Vagina (tissue), 2 donors: ENCODE measurements at regions not wholly inside any gene's neighbourhood (a gene's known extent, or its start where the extent isn't known, plus 50 kb on each side); places are given as distances from the start of the nearest gene placed in this dataset.

ENCODE experiments used
- DNase-seq, 2 donors: peaks; one replicate each; pipeline ENCODE4 v3.0.0-alpha.2; 2017; ENCODE audit errors: extremely low spot score in 2 of 2
- H3K27ac ChIP-seq: fragments of 200-600 bp; sonication (generic); one replicate; pipeline ENCODE4 v1.5.1; 2019
- H3K27me3 ChIP-seq: fragments of 200-600 bp; sonication (generic); one replicate; pipeline ENCODE4 v1.5.1; 2019
- H3K36me3 ChIP-seq, 2 donors: fragments of 200-600 bp; sonication (generic); one replicate each; pipeline ENCODE4 v1.5.1; 2017 to 2019
- H3K4me1 ChIP-seq: fragments of 200-600 bp; sonication (generic); one replicate; pipeline ENCODE4 v1.5.1; 2019
- H3K4me3 ChIP-seq, 2 donors: fragments of 200-600 bp; sonication (generic); 1 replicate in 1 of 2; 2 replicates in 1 of 2; pipeline ENCODE4 v1.5.1; 2016 to 2019
- H3K9me3 ChIP-seq: fragments of 200-600 bp; sonication (generic); one replicate; pipeline ENCODE4 v1.5.1; 2019
- CTCF ChIP-seq, 3 experiments: fragments of 450-650 bp in 2 of 3; fragments of 200-600 bp in 1 of 3; sonication (generic) in 1 of 3; IDR thresholded peaks; one replicate each; pipeline ENCODE4 v1.5.1; 2017 to 2019; ENCODE audit warnings: antibody characterized with exemption in 3 of 3, mild to moderate bottlenecking in 2 of 3, moderate library complexity in 2 of 3
- POLR2A ChIP-seq, 2 donors: fragments of 450-650 bp; IDR thresholded peaks; one replicate each; pipeline ENCODE4 v1.6.1; 2017; ENCODE audit warnings: antibody characterized with exemption in 2 of 2, mild to moderate bottlenecking in 2 of 2, moderate library complexity in 2 of 2
- POLR2AphosphoS5 ChIP-seq, 2 donors: sonication (generic); formaldehyde crosslinking; IDR thresholded peaks; one replicate each; pipeline ENCODE4 v1.9.0; 2017; ENCODE audit warnings: antibody characterized with exemption in 2 of 2, mild to moderate bottlenecking in 2 of 2, low read depth in 1 of 2; ENCODE audit not compliant: insufficient read depth in 1 of 2
- intact Hi-C: fragments of 100-400 bp; cut with DNase I; formaldehyde crosslinking; loops from one replicate; pipeline ENCODE4 v1.15.1; 2023

DNA sequence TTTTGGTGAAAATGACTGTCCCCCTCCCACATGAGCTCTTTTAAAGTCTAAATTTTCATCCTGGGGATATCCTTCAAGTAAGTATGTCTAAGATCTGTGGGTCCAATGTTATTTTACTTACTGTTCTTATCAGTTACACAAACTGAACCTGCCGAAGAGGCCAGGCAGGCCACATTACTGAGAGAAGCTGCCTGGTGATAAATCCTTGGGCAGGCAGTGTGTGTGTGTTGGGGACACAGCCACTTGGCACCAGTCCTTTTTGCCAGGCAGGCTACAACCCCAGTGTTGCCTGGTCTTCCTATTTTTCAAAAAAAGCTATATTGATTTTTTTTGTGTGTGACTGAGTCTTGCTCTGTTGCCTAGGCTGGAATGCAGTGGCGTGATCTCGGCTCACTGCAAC is 50.6 kb upstream of the RASA2 start:
- intact Hi-C loops: no loop called here
- TF ChIP-seq CTCF (IDR thresholded peaks at IDR 0.05) (no peak), POLR2AphosphoS5 (IDR thresholded peaks at IDR 0.05; ENCODE audit: insufficient read depth in 1 of 2, low read depth in 1 of 2) (no peak), POLR2A (IDR thresholded peaks at IDR 0.05) (no peak)
- Histone ChIP-seq H3K4me1 (peaks cover 36% of the 10 kb centered on the region), H3K9me3 (no peaks in the 10 kb centered on the region), H3K27me3 (no peaks in the 10 kb centered on the region), H3K27ac (no peak overlapping the region), H3K4me3 (no peak overlapping the region), H3K36me3 (peaks cover 0 to 7% of the 10 kb centered on the region in 2 donors)
- no peak for DNase-seq
